ENCODE measurements at regions not wholly inside any gene's neighbourhood (a gene's known extent, or its start where the extent isn't known, plus 50 kb on each side); places are given as distances from the start of the nearest gene placed in this dataset.
"Not testable (repeated sequence)": the region's sequence is repeated elsewhere in the genome, so short reads cannot be mapped to it uniquely, and the experiment has no call there.

DNA sequence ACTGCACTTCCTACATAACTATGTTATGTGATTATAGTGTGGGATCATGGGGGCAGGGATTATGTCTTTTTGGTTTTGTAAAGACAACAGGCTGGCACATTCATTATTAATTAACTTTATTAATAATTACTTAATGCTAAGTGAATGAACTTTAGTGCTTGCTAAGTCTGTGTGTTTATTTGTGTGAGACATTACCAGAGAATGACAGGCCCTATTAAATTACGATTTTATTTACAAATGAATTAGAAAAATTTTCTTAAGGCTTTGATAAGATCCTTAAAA is 100.9 kb downstream of the CD83 start:
- DNase-seq: no peak

DNA sequence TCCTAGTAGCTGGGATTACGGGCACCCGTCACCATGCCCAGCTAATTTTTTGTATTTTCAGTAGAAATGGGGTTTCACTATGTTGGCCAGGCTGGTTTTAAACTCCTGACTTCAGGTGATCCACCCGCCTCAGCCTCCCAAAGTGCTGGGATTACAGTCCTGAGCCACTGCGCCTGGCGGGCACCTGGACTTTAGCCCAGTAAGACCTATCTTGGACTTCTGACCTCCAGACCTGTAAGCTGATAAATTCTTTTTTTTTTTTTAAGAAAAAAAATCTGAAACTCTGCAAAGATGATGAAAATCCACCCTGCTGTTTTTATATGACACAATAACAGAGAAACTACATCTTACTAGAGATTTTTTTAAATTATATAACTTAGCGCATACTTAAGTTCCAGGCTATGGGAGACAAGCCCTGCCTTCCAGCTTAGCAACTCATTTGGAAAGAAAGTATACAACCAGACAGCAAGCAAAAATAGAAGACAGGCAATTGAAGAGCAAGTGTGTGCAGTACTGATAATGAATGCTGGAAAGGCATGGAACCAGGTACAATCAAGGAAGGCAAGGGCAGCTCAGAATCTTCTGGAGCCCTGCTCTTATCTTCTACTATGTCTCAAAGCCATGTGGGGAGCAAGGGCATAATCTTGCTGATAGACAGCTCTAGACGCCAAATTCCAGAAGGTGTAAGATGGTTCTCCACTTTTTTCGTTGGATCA is 104.2 kb downstream of the CD83 start:
- no peak for DNase-seq

GRCh38 chr6:14222956-14223355 is 105.4 kb downstream of the CD83 start:
- peak; percentile 68 for DNase-seq

DNA sequence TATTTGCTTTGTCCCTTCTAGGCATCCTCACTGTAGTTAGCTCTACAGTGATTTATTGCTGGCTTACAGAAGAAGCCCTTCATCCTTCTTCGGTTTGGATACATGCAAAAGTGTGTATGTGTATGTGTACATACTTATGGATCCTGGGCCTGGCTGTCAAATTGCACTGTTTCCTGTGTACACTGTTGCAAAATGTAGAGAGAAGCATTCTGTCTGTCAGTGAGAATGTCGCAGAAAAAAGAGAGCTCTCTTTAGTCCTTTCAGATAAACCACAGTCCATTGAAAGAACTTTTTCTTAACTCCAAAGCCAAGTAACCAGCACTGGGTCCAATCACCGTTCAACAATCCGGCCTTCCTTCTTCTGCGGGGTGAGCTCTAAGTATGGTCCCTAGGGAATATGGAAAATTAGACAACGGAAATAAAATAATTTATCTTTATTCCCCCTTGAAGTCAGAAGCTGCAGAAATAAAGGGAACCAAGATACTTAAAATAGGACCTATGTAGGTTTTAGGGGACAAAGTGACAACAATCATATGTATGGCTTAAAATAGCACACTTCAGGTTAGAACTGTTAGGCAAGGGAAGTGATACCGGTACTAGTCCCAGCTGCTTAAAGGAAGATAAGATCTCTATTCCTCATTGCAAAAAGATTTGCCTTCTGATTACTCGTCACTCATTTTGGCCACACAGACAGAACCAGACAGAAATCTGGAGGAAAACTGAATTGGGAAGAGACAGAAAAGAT is 107.0 kb downstream of the CD83 start:
- no peak for DNase-seq

GRCh38 chr6:14226051-14226660 is 108.6 kb downstream of the CD83 start:
- no peak for DNase-seq

DNA sequence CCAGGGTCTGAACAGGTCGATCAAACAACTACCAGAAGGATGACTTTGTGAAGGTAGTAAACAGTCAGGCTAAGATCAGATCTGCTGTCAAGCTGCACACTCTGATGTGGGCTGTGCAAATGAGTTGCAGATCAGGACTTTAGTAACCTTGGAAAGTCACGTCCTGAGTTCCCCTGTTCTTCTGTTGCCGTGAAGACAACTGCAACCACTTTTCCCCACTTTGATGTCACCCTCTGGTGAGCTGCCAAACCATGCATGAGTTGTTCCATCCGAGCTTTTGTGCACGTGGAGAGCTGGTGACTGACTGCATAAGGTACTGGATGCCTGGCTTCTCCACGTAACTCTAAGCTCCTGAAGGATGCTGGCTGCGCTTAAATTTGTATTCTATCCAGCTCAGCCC is 111.0 kb downstream of the CD83 start:
- DNase-seq: no peak

DNA sequence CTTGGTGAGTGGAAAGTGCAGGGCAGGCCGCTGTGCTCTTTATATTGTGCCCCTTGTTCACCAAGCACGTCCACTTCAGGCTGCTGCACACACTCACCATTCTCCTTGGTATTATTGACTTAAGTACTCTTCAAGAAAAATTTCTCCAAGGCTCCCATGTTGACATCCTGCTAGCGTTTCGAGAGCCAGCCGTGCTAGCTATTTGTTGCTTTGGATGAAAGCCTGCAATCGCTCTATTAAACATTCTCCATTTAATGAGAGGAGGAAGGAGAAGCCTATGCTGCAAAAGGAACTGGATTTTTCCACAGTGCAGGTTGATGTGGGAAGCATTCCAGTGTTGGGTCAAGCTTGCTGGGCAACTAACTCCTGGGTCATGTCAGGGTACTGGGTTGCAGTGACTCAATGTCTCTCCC is 113.5 kb downstream of the CD83 start:
- DNase-seq: no peak

DNA sequence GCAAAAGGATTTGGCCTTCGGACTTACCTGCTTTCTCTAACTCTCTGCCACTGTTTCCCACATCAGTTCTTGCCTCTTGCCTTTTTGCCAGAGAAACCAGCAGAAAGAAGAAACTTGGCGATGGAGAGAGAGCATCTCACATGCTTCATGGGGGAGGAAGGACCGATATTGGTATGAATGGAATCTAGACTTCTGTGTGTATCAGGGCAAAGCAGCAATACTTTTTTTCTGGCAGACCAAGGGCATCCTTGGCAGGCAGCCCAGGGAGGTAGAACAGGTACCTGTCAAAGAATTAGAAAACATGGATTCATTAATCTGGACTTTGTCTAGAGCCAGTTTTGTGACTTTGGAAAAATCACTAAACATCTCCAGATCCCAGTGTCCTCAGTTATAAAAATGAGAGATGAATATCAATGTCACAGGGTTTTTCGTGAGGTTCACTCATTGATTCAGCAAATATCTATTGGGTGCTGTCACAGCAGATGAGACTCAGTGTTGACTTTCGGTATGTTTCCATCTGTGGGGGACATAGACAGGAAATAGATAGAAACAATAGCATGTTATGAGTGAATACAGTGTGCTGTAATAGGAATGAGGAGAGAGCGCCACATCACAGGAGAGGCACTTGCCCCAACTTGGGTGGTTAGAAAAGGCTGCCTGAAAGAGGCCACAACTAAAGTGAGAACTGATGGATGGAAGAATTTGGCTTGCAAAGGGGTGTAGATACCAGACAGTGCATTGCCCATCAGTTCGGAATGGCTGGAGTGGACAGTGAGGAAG is 114.1 kb downstream of the CD83 start:
- DNase-seq: no peak

DNA sequence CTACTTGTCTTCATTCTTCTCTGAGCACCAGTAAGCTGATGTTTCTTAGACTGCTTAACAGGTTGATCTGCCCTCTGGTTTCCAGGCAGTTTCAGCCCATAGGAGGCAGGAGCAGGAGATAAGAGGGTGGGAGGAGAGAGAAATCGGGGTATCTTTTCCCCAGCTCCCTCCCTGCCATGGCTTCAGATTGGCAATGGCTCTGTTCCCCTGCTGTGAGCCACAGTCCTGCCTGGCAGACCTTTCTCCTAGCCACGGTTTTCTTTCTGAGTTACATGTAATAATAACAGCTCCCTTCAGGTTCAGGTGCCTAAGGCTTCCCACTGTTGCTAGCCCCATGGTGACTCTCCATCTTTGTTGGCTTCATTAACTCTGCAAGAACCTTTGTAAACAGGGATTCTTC is 115.3 kb downstream of the CD83 start:
- DNase-seq: no peak

DNA sequence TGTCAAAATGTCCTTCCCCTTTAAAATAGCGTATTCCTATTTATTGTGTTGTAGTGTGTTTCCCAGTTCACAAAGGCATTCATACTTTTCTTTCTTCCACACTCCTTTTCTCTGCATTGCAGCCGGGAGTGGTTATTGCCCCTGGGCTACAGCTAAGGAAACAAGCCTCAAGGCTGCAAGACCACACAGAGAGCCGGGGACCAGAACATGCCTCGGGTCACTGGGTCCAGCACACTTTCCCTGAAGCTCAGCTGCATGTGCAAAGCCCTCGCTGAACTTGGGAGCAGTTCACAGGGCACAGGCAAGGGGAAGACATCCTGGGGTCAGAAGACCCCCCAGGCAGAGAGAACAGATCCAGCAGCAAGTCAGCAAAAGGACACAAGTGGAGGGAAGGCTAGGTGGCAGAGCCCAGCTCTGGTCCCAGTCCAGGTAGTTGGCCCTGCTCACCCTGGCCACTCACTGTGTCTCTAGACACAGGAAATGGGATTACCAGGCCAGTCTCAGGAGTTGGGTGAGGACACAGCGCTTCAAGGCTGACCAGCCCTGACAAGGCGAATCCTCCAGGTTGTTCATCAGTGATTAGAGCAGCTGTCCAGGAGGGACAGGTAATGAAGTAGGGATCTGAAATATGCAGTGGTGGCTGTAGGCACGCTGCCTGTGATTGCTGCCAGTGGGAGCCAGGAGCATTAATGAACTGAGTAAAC is 118.2 kb downstream of the CD83 start:
- no peak for DNase-seq

- DNase-seq: no peak
These were observed 121.5 kb downstream of the CD83 start for GRCh38 chr6:14239097-14239496.

GRCh38 chr6:14240411-14241166 is 123.0 kb downstream of the CD83 start:
- no peak for DNase-seq

GRCh38 chr6:14241255-14242070 is 123.9 kb downstream of the CD83 start:
- DNase-seq: no peak

DNA sequence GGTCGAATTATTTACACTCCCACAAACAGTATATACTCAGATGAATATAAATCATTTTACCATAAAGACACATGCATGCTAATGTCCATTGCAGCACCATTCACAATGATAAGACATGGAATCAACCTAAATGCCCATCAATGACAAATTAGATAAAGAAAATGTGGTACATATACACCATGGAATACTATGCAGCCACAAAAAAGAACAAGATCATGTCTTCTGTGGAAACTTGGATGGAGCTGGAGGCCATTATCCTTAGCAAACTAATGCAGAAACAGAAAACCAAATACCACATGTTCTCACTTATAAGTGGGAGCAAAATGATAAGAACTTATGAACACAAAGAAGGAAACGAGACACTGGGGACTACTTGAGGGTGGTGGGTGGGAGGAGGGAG is 125.3 kb downstream of the CD83 start:
- not testable (repeated sequence) for DNase-seq

DNA sequence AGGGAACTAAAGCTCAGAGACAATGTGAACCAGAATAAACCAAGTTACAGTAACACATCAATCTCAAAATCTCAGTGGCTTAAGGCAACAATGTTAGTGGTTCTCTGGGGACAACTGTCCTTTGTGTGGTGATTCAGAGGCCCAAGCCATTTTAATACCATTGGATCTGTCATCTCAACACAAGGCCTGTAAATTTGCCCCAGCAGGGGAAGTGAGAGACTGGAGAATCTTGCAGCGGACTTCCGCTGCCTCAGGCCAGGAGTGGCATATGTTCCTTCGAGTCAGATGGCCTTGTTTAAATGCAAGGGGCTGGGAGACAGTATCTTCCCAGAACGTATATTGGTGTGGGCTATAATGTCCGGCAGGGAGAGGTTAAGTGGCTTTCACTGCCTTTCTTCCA is 126.0 kb downstream of the CD83 start:
- no peak for DNase-seq

DNA sequence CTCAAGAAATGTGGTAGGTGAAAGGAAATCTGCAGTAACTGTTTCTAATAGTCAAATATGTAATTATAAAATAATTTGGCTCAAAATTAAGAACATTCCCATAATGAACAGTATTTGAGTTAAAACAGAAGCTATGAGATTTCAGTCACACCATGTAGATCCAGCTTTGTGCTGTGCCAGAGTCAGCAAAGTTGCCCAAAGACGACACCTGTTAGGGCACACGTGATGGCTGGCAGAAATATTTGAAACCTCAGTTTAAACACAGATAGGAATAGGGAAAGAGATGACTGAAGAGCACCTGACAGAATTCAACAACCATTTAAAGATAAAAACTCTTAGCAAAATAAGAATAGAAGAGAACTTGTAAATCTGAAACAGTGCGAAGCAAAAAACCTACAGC is 129.3 kb downstream of the CD83 start:
- no peak for DNase-seq

- no peak for DNase-seq
These were observed 133.0 kb downstream of the CD83 start for GRCh38 chr6:14250573-14250972.

GRCh38 chr6:14252271-14252850 is 134.8 kb downstream of the CD83 start:
- DNase-seq: no peak

- no peak for DNase-seq
These were observed 136.9 kb downstream of the CD83 start for GRCh38 chr6:14254505-14254904.

- DNase-seq: no peak
These were observed 138.3 kb downstream of the CD83 start for GRCh38 chr6:14255916-14256315.

DNA sequence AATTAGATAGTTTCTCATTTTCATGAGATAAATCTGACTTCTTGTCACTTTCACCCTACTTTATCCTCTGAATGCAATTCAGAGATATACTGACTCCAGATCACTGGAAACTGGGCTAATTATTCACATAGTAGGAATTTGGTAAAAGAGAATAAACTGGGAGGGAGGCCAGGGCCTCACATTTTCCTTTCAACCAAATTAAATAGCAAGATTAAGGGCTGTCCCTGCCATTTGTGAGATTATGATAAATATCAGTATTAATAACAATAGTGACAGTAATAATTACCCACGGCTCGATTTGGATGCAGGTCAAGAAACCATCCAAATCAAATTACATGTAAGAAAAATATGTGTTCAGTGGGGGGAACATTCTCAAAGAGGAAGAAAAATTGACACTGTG is 140.5 kb downstream of the CD83 start:
- no peak for DNase-seq
